NCI-H2171 treated with DMSO at 0.1 percent for 48 hours (cell line): ENCODE measurements at regions not wholly inside any gene's neighbourhood (a gene's known extent, or its start where the extent isn't known, plus 50 kb on each side); places are given as distances from the start of the nearest gene placed in this dataset.
"Not testable (repeated sequence)": the region's sequence is repeated elsewhere in the genome, so short reads cannot be mapped to it uniquely, and the experiment has no call there.

ENCODE experiments used
- DNase-seq: peaks from one replicate; lab custom pipeline; 2025; lab: John Stamatoyannopoulos, UW

- no peak for DNase-seq
These were observed 92.6 kb upstream of the SFSWAP start for GRCh38 chr12:131618303-131618658.

- DNase-seq = no peak
These were observed 92.2 kb upstream of the SFSWAP start for GRCh38 chr12:131618701-131619100.

- DNase-seq = no peak
These were observed 91.7 kb upstream of the SFSWAP start for GRCh38 chr12:131619106-131619642.

GRCh38 chr12:131619736-131620506, 91.0 kb upstream of the SFSWAP start:
- DNase-seq = no peak

- DNase-seq = no peak
These were observed 90.4 kb upstream of the SFSWAP start for GRCh38 chr12:131620520-131620919.

- no peak for DNase-seq
These were observed 89.8 kb upstream of the SFSWAP start for GRCh38 chr12:131620946-131621681.

GRCh38 chr12:131621701-131622421, 89.0 kb upstream of the SFSWAP start:
- no peak for DNase-seq

- DNase-seq = no peak
These were observed 88.4 kb upstream of the SFSWAP start for GRCh38 chr12:131622422-131622955.

GRCh38 chr12:131623404-131624368, 87.2 kb upstream of the SFSWAP start:
- not testable (repeated sequence) for DNase-seq

- peak; percentile 55 for DNase-seq
These were observed 86.5 kb upstream of the SFSWAP start for GRCh38 chr12:131624369-131624739.

- peak; percentile 55 for DNase-seq
These were observed 86.0 kb upstream of the SFSWAP start for GRCh38 chr12:131624756-131625501.

GRCh38 chr12:131625966-131626722, 84.7 kb upstream of the SFSWAP start:
- DNase-seq = not testable (repeated sequence)

GRCh38 chr12:131627151-131628022, 83.5 kb upstream of the SFSWAP start:
- not testable (repeated sequence) for DNase-seq

- no peak for DNase-seq
These were observed 82.7 kb upstream of the SFSWAP start for GRCh38 chr12:131628023-131628740.

- no peak for DNase-seq
These were observed 82.0 kb upstream of the SFSWAP start for GRCh38 chr12:131628766-131629448.

GRCh38 chr12:131631230-131631629, 79.7 kb upstream of the SFSWAP start:
- DNase-seq = no peak
